Pons (tissue), 1 donor: ENCODE measurements at regions not wholly inside any gene's neighbourhood (a gene's known extent, or its start where the extent isn't known, plus 50 kb on each side); places are given as distances from the start of the nearest gene placed in this dataset.

Experiments
- DNase-seq: peaks from one replicate; pipeline ENCODE4 v3.0.0-alpha.2; 2016; ENCODE audit warnings: low spot score

DNA sequence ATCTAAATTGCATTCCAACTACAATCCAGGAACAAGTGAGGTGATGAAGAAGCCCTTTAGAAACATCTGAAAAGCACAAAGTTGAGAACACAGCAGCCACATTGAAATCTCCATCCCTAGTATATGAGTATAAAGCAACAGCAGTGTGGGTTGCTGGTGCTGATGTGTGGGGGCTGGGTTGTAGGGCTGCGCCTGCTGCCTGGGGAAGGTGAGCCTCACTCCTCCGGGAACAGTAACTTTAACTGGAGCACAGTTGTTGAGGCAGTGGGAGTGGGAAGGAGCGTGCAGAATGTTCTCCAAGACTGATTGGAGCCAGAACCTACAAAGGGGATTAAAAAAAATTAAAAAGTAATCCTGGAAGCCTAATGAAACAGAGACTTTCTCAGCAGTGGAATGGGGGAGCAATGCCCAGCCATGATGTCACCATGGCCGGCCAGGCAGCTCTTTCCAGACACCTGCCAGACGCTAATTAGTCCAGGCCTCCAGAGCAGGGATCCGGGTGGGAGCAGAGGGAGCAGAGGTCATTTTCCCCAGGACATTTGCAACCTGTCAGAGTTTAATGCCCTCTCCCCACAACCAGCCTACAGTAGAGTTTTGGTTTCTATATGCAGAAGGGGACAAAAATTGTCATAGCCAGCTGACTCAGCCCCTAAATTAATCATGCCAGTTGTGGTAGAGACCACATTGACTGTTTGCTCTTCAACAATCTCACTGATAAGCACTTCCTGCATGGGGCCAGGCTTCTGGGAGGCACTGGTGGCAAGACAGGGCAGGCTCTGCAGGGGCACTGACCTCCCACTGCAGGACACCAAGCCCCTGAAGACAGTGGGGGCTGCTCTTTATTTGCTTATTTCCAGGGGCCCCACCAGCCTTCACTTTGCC is 133.0 kb upstream of the ZNF32 start:
- no peak for DNase-seq

GRCh38 chr10:43778571-43778970 is 129.9 kb upstream of the ZNF32 start:
- no peak for DNase-seq

DNA sequence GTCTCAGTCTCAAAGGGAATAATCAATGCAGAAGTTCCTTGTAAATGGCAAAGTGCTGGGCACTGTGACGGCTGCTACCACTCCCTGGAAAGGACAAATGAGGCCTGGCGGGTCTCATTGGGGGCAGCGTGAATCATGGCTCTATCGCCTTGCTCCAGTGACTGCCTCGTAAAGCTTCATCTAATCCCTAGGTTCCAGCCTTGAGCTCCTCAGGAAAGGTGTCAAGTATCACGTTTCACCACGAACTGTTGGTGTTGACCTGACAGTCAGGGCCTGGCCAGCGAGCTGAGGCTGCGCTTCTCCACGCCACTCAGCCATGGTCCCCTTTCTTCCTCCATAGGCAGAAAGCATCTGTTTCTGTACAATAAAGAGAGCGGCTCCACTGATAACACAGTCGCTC is 126.7 kb upstream of the ZNF32 start:
- no peak for DNase-seq

- DNase-seq = no peak
Observed at GRCh38 chr10:43774234-43774769, 125.6 kb upstream of the ZNF32 start.

DNA sequence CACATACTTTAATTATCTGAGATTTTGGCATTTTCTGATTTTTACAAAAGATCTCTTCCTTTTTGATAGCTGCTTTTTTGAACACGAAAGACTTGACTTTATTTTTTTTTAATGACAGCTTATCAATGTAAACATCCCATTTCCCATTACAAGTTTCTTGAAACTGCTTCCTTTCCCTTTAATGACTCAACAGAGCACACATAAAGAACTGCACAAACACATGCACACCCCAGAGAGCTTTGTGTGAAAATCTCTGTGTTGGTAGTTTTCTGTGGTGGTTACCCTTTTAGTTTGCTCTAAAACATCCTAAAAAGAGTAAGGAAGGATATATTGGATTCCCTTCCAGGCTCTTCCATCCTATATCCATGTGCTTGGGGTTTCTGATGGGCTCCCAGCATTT is 125.1 kb upstream of the ZNF32 start:
- no peak for DNase-seq

GRCh38 chr10:43772171-43772570 is 123.5 kb upstream of the ZNF32 start:
- no peak for DNase-seq

- no peak for DNase-seq
Observed at GRCh38 chr10:43771675-43772074, 123.0 kb upstream of the ZNF32 start.

- no peak for DNase-seq
Observed at GRCh38 chr10:43765516-43765915, 116.8 kb upstream of the ZNF32 start.

GRCh38 chr10:43763846-43764245 is 115.2 kb upstream of the ZNF32 start:
- no peak for DNase-seq

GRCh38 chr10:43760514-43760913 is 111.8 kb upstream of the ZNF32 start:
- DNase-seq = no peak

GRCh38 chr10:43759216-43759615 is 110.5 kb upstream of the ZNF32 start:
- DNase-seq = no peak

GRCh38 chr10:43756341-43756740 is 107.7 kb upstream of the ZNF32 start:
- no peak for DNase-seq

DNA sequence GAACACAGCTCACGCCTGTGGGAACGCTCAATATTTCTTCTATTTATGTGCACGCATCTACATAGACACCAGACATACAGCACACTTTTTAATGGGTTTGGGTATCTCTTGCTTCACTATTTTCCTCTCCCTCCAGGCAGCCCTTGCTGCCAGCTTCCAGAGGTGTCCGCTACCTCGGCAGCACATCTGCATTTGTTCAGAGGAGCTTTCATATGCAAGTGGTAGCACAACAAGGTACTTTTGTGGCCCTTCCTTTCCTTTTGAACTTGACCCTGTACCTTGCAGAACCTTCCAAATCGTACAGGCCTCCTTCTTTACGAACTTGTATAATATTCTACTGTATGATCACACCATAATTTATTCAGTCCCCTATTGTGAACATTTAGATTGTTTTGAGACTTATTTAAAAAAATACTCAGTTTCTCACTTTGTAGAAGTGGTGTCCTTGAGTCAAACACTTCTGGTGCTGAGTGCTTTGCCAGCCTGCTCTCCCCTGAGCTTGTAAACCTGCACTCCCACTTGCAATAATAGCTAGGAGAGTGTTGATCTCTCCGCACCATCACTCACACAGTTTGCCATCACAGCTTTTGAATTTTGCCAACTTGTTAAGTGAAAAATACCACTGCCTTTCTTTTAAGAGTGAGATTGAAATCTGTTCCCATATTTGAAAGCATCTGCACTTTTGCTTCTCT is 106.0 kb upstream of the ZNF32 start:
- no peak for DNase-seq

GRCh38 chr10:43753397-43754061 is 104.8 kb upstream of the ZNF32 start:
- DNase-seq = no peak

DNA sequence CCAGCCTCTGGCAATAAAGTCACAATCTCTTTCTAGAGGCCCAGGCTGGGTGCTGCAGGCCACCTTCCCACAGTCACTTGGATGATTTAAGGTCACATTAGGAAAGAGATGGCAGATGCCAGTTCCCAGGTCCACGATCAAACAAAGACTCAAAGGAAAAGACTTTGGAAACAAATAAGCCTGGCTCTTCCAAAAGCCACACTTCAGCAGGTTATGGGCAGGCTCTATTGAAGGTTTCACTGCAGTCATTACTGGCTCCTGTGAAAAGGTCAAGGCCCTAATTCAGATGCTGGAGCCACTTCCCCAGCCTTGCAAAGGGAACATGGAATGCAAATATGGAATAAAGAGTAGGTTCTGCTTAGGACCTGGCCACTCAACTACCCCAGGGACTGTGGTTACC is 104.0 kb upstream of the ZNF32 start:
- no peak for DNase-seq

GRCh38 chr10:43751646-43752045 is 103.0 kb upstream of the ZNF32 start:
- DNase-seq = no peak

GRCh38 chr10:43749940-43750552 is 101.4 kb upstream of the ZNF32 start:
- no peak for DNase-seq

DNA sequence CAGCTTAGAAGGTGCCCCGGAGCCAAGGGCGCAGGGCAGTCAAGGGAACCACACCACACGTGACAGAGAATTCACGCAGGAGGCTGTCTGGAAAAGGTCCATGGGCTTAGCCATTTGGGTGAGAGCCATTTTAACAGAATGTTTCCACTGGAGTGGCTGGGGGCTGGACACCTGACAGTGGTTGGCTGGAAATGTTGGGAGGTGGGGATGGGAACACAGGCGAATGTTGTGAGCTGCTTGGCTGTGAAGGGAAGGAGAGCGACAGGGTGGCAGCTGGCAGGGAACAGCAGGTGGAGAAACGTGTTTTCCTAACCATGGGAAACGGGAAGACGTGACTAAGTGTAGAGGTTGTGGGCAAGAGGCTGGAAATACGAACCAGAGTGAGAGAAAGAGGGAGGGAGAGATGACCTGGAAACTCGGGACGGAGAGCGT is 100.5 kb upstream of the ZNF32 start:
- DNase-seq = no peak

- no peak for DNase-seq
Observed at GRCh38 chr10:43748560-43748959, 99.9 kb upstream of the ZNF32 start.

- DNase-seq = no peak
Observed at GRCh38 chr10:43746906-43747305, 98.2 kb upstream of the ZNF32 start.

DNA sequence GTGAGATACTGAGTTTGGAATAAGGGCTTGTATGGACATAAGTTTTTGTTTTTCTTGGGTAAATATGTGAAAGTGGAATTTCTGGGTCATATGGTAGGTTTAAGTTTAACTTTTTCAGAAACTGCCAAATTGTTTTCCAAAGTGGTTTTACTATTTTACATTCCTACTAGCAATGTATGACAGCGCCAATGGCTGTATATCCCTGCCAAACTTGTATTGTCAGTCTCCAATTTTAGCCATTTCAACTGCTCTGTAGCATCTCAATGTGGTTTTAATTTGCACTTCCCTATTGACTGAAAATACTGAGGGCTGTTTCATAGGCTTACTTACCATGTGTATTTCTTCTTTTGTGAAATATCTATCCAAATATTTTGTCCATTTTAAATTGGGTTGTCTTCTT is 90.5 kb upstream of the ZNF32 start:
- no peak for DNase-seq

DNA sequence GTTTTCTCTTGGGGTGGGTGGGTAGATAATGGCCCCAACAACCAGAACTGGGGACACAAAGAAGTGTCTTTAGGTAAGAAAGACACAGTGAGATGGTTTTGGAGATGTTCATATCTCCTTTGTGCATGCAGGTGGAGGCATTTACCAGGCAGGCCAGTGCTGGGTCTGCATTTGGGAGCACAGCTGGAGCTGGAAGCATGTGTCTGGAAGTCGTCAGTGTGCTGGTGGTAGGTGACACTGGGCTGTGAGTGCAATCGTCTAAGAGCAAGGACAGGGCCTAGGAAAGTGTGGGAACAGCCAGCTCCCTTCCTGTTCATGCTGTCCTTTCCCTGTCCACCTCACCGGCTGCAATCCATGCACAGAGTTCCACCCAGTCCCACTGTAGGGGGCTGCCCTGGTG is 88.3 kb upstream of the ZNF32 start:
- no peak for DNase-seq
